HS-27A (cell line): ENCODE measurements at regions not wholly inside any gene's neighbourhood (a gene's known extent, or its start where the extent isn't known, plus 50 kb on each side); places are given as distances from the start of the nearest gene placed in this dataset.

Experiments
- DNase-seq: peaks from one replicate; pipeline ENCODE4 v3.0.0-alpha.2; 2012; ENCODE audit warnings: low read depth, missing footprints

- DNase-seq = peak; percentile 67
Observed at GRCh38 chr1:96865731-96866685, 144.4 kb downstream of the PTBP2 start.

- DNase-seq = no peak
Observed at GRCh38 chr1:96872757-96873156, 151.2 kb downstream of the PTBP2 start.

GRCh38 chr1:96878640-96879039 is 157.1 kb downstream of the PTBP2 start:
- no peak for DNase-seq

GRCh38 chr1:96880626-96881025 is 159.0 kb downstream of the PTBP2 start:
- DNase-seq = no peak

GRCh38 chr1:96882096-96882495 is 160.5 kb downstream of the PTBP2 start:
- DNase-seq = no peak

GRCh38 chr1:96886474-96886873 is 164.9 kb downstream of the PTBP2 start:
- DNase-seq = no peak

GRCh38 chr1:96887501-96887900 is 165.9 kb downstream of the PTBP2 start:
- no peak for DNase-seq

GRCh38 chr1:96901783-96902363 is 180.3 kb downstream of the PTBP2 start:
- DNase-seq = no peak

GRCh38 chr1:96912248-96912647 is 190.7 kb downstream of the PTBP2 start:
- no peak for DNase-seq

- DNase-seq = peak; percentile 71
Observed at GRCh38 chr1:96915701-96916100, 194.1 kb downstream of the PTBP2 start.

GRCh38 chr1:96918406-96918805 is 196.8 kb downstream of the PTBP2 start:
- peak; percentile 70 for DNase-seq

GRCh38 chr1:96922181-96922580 is 200.6 kb downstream of the PTBP2 start:
- no peak for DNase-seq

GRCh38 chr1:96923753-96924152 is 202.2 kb downstream of the PTBP2 start:
- no peak for DNase-seq

- DNase-seq = no peak
Observed at GRCh38 chr1:96926176-96926575, 204.6 kb downstream of the PTBP2 start.

GRCh38 chr1:96927125-96927524 is 205.5 kb downstream of the PTBP2 start:
- peak; percentile 33 for DNase-seq

GRCh38 chr1:96931136-96931535 is 209.6 kb downstream of the PTBP2 start:
- DNase-seq = no peak

- DNase-seq = no peak
Observed at GRCh38 chr1:96934282-96934681, 212.7 kb downstream of the PTBP2 start.

GRCh38 chr1:96944432-96945092 is 223.0 kb downstream of the PTBP2 start:
- DNase-seq = no peak

GRCh38 chr1:96945509-96946084 is 224.0 kb downstream of the PTBP2 start:
- DNase-seq = no peak

GRCh38 chr1:96955307-96956012 is 233.9 kb downstream of the PTBP2 start:
- no peak for DNase-seq

GRCh38 chr1:96962216-96962615 is 240.6 kb downstream of the PTBP2 start:
- DNase-seq = no peak

GRCh38 chr1:96962751-96963211 is 241.2 kb downstream of the PTBP2 start:
- no peak for DNase-seq
